GM12891 (cell line): ENCODE measurements at regions not wholly inside any gene's neighbourhood (a gene's known extent, or its start where the extent isn't known, plus 50 kb on each side); places are given as distances from the start of the nearest gene placed in this dataset.
"Not testable (repeated sequence)": the region's sequence is repeated elsewhere in the genome, so short reads cannot be mapped to it uniquely, and the experiment has no call there.

Experiments
- DNase-seq: peaks from one replicate; pipeline ENCODE4 v3.0.0; 2011; ENCODE audit warnings: low spot score; ENCODE audit not compliant: insufficient read length
- FAIRE-seq: peaks from 2 replicates; lab custom pipeline; 2011; peaks lifted over from hg19 to GRCh38; lab: Jason Lieb, UNC

DNA sequence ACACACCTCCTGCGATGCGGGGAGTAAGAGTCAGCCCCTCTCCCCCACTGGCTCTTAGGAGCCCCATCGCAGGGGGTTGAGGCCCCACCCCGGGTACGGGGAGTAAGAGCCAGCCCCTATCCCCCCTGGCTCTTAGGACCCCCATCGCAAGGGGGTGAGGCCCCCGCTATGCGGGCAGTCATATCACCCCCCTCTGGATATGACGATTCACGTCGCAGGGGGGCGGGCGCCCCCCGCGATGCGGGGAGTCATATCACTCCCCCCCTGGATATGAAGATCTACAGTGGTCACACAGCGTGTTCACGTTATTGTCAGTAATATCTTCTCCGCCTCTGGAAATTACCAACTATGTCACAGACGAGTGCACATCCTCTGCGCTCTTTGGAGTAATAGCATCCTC, 61.1 kb downstream of the DEFB131A start:
- DNase-seq, FAIRE-seq: not testable (repeated sequence)

DNA sequence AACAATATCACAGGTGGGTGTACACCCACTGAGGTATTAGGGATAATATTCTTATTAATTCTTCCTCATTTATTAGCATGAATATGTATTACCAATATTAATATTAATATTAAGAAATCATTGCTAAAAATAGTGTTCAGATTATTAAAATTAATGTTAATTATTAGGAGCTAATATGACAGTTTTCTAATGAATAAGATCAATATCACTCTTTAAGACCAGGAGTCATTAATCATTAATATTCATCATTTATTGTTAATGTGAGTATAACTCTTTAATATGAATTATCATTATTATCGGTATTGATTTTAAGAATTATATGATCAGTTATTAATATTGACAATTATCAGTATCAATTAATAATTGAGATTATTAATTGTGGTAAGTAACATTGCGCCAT, 62.5 kb downstream of the DEFB131A start:
- DNase-seq, FAIRE-seq: not testable (repeated sequence)

DNA sequence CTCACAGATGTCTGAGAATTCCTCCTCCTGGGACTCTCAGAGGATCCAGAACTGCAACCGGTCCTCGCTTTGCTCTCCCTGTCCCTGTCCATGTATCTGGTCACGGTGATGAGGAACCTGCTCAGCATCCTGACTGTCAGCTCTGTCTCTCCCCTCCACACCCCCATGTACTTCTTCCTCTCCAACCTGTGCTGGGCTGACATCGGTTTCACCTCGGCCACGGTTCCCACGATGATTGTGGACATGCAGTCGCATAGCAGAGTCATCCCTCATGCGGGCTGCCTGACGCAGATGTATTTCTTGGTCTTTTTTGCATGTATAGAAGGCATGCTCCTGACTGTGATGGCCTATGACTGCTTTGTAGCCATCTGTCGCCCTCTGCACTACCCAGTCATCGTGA, 68.7 kb downstream of the DEFB131A start:
- DNase-seq, FAIRE-seq: not testable (repeated sequence)

DNA sequence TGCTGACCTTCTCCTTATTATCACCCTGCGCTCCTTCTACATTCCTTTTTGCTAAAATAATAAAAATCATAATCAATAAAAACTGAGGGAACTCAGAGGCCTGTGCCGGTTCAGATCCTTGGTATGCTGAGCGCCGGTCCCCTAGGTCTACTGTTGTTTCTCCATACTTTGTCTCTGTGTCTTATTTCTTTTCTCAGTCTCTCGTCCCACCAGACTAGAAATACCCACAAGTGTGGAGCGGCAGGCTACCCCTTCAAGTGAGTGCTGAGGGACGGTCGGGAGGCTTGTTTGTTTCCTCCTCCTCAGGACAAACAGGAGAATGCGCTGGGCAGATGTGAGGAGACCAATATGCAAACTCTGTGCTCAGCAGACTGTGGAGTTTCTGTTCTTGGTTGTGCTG, 75.4 kb downstream of the DEFB131A start:
- FAIRE-seq, DNase-seq: not testable (repeated sequence)

DNA sequence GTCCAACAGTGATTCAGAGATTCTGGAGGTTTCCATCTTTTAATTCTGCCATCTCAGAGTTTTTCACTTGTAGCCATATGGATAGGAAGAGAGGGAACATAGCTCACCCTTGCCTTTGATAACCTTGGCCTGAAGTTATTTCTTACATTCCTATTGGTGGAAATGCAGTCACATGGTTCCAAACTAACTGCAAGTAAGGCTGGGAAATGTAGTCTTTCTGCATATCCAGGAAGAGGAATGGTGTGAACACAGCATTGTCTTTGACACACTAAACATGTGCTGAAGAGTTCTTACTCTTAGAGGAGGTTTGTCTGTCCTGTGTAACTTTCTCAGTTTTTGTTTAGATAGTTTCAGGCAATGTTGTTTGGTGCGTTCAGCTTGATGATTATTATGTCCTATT, 78.7 kb downstream of the DEFB131A start:
- not testable (repeated sequence) for DNase-seq, FAIRE-seq

DNA sequence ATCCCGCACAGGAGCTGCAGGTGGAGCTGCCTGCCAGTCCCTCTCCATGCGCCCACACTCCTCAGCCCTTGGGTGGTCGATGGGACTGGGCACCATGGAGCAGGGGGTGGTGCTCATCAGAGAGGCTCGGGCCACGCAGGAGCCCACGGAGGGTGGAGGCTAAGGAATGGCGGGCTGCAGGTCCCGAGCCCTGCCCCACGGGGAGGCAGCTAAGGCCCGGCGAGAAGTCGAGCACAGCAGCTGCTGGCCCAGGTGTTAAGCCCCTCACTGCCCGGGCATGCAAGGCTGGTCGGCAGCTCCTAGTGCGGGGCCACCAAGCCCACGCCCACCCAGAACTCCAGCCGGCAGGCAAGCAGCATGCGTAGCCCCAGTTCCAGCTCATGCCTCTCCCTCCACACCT, 80.2 kb downstream of the DEFB131A start:
- not testable (repeated sequence) for FAIRE-seq

DNA sequence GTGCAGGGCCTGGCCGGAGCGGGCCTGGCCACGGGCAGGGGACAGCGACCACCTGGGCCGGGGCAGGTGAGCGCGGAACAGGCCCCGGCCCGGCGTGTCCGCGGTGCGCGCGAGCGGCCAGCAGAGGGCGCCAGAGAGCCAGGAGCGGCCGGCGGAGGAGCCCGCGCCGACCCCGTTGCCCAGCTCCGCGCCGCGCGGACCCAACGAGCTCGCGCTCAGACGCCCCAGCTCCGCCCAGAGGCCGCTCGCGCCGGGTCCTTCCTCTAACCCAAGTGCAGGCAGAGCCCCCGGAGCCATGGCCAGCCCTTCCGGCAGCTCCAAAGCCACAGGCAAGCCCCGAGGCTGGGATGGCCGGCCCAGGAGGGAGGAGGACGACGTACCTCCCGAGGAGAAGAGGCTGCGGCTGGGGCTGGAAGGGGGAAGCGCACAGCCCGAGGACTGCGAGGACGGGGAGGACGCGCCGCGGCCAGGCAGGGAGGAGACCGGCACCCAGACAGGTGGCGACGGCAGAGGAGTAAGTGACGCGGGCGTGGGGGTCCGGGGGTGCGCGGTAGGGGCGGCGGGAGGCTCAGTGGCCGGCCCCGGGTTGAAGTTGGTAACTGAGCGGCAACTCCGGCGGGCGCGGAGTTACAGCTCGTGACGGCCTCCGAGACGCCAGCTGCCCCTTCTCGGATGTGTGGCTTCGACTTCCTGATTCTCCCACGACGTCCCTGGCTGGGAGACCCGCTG, 88.1 kb downstream of the DEFB131A start:
- FAIRE-seq (peak; percentile 43), DNase-seq (peak; percentile 80)

More for the DNA sequence above, 80.2 kb downstream of the DEFB131A start:
- DNase-seq: not testable (repeated sequence)

DNA sequence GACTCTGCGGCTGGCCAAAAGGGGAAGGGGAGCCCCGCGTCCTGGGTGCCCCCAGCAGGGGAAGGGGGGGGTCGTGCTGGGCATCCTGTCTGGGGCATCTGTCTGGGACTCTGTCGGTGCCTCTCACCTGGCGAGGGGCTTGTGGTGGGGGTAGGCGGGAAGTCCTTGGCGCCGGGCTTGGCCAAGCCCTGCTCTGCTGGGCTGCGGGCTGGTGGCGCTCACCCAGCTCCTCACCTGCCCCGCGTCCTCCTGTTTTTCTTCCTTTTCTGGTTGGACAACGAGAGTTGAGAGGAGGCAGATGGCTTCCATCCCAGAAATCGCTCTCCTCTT, 88.6 kb downstream of the DEFB131A start:
- not testable (repeated sequence) for FAIRE-seq, DNase-seq

DNA sequence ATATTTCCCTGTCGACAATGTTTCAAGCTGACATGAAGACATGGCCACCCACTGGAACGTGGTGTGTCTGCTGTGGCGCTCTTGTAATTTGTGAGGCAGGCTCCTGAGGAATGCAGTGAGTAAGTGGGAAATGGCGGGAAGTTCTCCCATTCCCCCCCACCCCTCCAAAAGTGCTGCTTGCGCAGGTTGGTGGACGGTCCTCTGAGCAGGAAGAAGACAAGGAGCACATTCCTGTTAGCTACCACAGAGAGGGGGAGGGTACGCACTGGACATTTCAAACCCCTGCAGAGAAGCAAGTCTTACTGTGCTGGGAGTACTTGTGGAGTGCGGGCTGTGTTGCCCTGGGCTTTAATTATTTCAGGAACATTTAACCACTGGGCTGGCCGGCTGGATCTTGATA, 92.9 kb downstream of the DEFB131A start:
- not testable (repeated sequence) for DNase-seq, FAIRE-seq

DNA sequence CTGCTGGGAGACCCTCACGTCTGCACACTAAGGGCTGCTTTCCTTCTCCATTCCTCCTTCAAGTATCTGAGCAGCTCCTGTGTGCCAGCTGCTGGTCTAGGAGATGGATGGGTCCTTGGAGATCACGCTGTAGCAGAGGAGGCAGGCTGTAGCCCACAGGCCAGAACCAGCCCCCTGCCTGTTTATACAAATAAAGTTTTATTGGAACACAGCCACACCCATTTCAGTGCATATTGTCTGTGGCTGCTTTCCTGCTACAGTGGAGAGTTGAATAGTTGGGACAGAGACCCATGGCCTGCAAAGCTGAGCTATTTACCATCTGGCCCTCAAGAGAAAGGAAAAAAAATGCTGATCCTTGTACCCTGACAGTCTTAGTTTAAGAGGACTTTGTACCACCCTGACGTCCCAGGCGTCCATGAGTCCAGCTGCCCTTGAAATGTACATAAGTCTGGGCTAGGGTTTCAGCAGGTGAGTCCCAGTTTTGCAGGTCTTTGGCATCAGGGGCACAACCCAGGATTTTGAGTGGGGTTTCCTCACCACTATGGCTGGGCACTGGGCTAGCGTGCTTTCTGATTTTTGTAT, 95.8 kb downstream of the DEFB131A start:
- FAIRE-seq, DNase-seq: not testable (repeated sequence)

DNA sequence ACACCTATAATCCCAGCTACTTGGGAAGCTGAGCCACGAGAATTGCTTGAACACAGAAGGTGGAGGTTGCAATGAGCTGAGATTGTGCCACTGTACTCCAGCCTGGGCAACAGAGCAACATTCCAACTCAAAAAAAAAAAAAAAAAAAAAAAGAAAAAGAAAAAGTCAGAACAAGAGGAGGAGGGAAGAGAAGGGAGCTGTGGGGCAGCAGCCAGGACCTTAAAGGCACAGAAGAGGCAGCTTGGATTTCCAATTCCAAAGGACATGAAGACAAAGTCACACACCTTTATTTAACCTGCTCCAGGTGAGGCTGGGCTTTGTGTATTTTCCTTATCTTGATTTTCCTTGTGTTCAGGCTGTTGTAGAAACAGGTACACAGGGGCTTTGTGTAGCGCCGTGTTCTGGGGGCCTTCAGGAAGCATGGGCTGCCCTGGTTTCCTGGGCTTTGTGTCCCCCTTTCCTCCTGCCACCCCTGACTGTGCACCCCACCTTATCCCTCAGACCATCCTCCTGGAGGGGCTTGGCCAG, 97.2 kb downstream of the DEFB131A start:
- not testable (repeated sequence) for DNase-seq, FAIRE-seq

DNA sequence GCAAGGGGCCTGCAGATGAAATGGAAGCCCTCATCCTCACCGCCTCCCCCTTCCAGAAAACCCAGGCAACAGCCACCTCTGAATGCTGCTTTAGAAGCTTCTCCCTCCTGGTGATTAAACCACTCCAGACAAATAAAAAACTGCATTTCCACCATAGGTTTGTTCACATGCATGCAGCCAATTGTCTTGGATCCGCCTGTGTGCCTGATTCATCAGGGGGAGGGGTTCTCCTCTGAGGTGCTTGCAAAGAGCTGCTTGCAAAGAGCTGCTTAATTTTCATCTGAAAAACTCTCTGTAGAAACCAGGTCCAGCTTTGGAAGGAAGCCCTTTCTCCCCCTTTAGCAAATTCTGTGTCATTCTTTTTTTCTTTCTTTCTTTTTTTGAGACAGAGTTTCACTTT, 100.6 kb downstream of the DEFB131A start:
- FAIRE-seq: not testable (repeated sequence)

DNA sequence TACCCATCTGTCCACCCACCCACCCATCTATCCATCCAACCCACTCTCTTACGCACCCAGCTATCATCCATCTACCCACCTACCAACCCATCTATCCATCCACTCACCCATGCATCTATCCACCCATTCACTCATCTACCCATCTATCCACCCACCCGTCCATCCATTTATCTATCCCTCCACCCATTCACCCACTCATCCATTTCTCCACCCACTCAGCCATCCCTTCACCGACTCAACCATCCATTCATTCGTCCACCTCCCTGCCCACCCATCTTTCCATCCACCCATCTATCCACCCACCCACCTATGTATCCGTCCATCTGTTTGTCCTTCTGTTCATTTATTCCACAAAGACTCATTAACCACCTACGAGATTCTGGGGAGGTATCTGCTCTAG, 103.3 kb downstream of the DEFB131A start:
- not testable (repeated sequence) for DNase-seq

More for the DNA sequence above, 100.6 kb downstream of the DEFB131A start:
- DNase-seq: not testable (repeated sequence)

DNA sequence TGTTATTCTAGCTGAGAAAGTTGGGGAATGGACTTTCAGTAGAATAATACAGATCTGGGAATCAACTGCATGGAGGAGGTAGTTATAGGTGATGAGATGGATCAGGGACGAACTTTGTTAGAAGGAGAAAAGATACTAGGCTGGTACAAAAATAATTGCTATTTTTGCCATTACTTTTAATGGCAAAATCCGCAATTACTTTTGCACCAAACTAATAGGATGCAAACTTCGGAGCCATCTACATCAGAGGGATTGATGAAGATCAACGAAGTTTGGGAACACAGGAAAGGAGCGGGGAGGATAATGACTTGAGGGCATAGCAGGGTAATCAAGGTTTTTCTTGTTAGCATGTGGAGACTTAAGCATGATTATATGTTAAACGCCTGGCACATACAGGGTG, 111.9 kb downstream of the DEFB131A start:
- FAIRE-seq, DNase-seq: not testable (repeated sequence)

More for the DNA sequence above, 103.3 kb downstream of the DEFB131A start:
- not testable (repeated sequence) for FAIRE-seq

DNA sequence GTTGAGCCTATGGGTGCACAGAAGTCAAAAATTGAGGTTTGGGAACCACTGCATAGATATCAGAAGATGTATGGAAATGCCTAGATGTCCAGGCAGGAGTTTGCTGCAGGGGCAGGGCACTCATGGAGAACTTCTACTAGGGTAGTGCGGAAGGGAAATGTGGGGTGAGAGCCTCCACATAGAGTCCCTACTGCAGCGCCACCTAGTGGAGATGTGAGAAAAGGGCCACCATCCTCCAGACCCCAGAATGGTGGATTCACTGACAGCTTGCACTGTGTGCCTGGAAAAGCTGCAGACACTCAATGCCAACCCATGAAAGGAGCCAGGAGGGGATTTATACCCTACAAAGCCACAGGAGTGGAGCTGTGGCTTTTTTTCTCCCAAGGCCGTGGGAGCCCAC, 133.7 kb downstream of the DEFB131A start:
- FAIRE-seq, DNase-seq: not testable (repeated sequence)

DNA sequence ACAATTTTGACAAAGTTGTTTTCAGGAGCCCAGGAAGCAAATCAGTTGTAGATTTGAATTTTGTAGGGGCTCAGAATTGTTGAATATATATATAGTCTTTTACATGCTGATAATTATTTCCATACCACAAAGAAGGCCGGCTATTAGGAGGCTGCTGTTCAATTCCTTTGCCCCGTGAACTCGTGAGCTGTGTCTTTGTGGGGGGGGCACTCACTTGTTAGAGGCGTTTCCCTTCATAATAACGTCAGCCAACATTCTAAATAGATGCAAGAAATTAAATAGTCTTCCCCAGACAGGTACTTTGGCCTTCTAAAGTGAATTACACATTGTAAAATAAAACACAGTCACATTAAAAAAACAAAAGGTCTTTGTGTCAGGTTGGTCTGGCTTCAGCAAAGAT, 138.7 kb downstream of the DEFB131A start:
- not testable (repeated sequence) for DNase-seq, FAIRE-seq
